Panc1 (cell line): ENCODE measurements at regions not wholly inside any gene's neighbourhood (a gene's known extent, or its start where the extent isn't known, plus 50 kb on each side); places are given as distances from the start of the nearest gene placed in this dataset.

Source experiments
- ATAC-seq: fragments of 200-7000 bp; cut with Tn5 transposase; 2 replicates; pipeline ENCODE4 v1.9.1; 2020; ENCODE audit warnings: mild to moderate bottlenecking, moderate library complexity
- BruUV-seq: library from RNA; stranded (reverse); fragments of 400-500 nt; replicated peaks from 2 replicates; lab custom pipeline; 2021; lab: Mats Ljungman, UMichigan
- CTCF ChIA-PET: fragments of 300-600 bp; sonication (Branson Sonifier 250); formaldehyde crosslinking; loops from one replicate; lab custom pipeline; 2022; ENCODE audit warnings: antibody characterized with exemption; lab: Charles Lee
- POLR2A ChIA-PET: fragments of 300-600 bp; sonication (Branson Sonifier 250); formaldehyde crosslinking; loops from one replicate; lab custom pipeline; 2022; ENCODE audit warnings: antibody characterized with exemption; lab: Charles Lee
- DNase-seq: peaks from one replicate; pipeline ENCODE4 v3.0.0-alpha.2; 2010; ENCODE audit warnings: low read depth, low spot score
- H3K27ac ChIP-seq: 2 replicates; pipeline ENCODE4 v1.5.1; 2011; ENCODE audit warnings: mild to moderate bottlenecking, low read length, inconsistent platforms
- H3K27me3 ChIP-seq: fragments of 200-500 bp; sonication (Bioruptor generic); 2 replicates; pipeline ENCODE4 v1.6.0; 2014; ENCODE audit warnings: low read length, inconsistent platforms; ENCODE audit not compliant: control insufficient read depth, insufficient read depth
- H3K36me3 ChIP-seq: fragments of 200-500 bp; sonication (Bioruptor generic); 2 replicates; pipeline ENCODE4 v1.5.1; 2014; ENCODE audit warnings: inconsistent platforms, mild to moderate bottlenecking, low read length, moderate library complexity; ENCODE audit not compliant: control insufficient read depth, insufficient read depth
- H3K4me1 ChIP-seq: 2 replicates; pipeline ENCODE4 v1.5.1; 2011; ENCODE audit warnings: inconsistent platforms, mild to moderate bottlenecking, low read length, moderate library complexity; ENCODE audit not compliant: control insufficient read depth, insufficient read depth
- H3K4me3 ChIP-seq, 2 experiments: 2 replicates each; pipeline ENCODE4 v1.5.1; 2011 to 2012; ENCODE audit warnings: low read depth in 2 of 2, low read length in 2 of 2, mild to moderate bottlenecking in 2 of 2, inconsistent platforms in 1 of 2, moderate library complexity in 1 of 2
- H3K9me3 ChIP-seq: fragments of 200-500 bp; sonication (Bioruptor generic); 2 replicates; pipeline ENCODE4 v1.5.1; 2014; ENCODE audit warnings: low read depth, mild to moderate bottlenecking, inconsistent platforms, low read length, moderate library complexity; ENCODE audit not compliant: control insufficient read depth, insufficient read depth
- CTCF ChIP-seq: fragments of 450-650 bp; IDR thresholded peaks from 2 replicates; pipeline ENCODE4 v1.5.1; 2017; ENCODE audit warnings: mild to moderate bottlenecking
- POLR2AphosphoS5 ChIP-seq: IDR thresholded peaks from 2 replicates; pipeline ENCODE4 v1.6.1; 2012; ENCODE audit warnings: mild to moderate bottlenecking, low read depth, low read length, moderate library complexity
- REST ChIP-seq, 2 experiments: IDR thresholded peaks; 2 replicates each; pipeline ENCODE4 v1.6.1; 2011 to 2012; ENCODE audit warnings: low read depth in 2 of 2, control low read depth in 1 of 2, low read length in 1 of 2, mild to moderate bottlenecking in 1 of 2, moderate library complexity in 1 of 2; ENCODE audit not compliant: insufficient read depth in 1 of 2
- SIN3A ChIP-seq: IDR thresholded peaks from 2 replicates; pipeline ENCODE4 v1.6.1; 2012; ENCODE audit warnings: low read depth, mild to moderate bottlenecking, low read length, moderate library complexity, borderline replicate concordance; ENCODE audit not compliant: insufficient read depth
- TCF7L2 ChIP-seq: IDR thresholded peaks from 2 replicates; pipeline ENCODE4 v1.6.1; 2011; ENCODE audit warnings: mild to moderate bottlenecking, low read depth, low read length, inconsistent platforms
- in situ Hi-C: cut with HindIII; loops from 2 replicates; pipeline ENCODE4 v1.10.0; 2016; ENCODE audit warnings: low sequenced_read_pairs, low pct_unique_long_range_greater_than_20kb
- intact Hi-C: fragments of 100-400 bp; cut with micrococcal nuclease; formaldehyde crosslinking; loops from one replicate; pipeline ENCODE4 v1.10.0; 2022; ENCODE audit not compliant: unreplicated experiment

- POLR2A ChIA-PET, result no interaction called here
- ATAC-seq, result no peak
- intact Hi-C loops, result no loop called here
Measured at GRCh38 chr2:221042926-221043325, 529.2 kb downstream of the EPHA4 start.

GRCh38 chr2:221044781-221045180 is 527.3 kb downstream of the EPHA4 start:
- no peak overlapping the region for H3K4me3 ChIP-seq
- H3K27ac ChIP-seq, result no peak overlapping the region
- POLR2A ChIA-PET, result no interaction called here
- CTCF ChIA-PET, result no interaction called here
- intact Hi-C loops (no loop called here), in situ Hi-C loops (no loop called here)
- ATAC-seq (no peak), DNase-seq (no peak)
- TF ChIP-seq POLR2AphosphoS5, result no peak
- TF ChIP-seq REST (IDR thresholded peaks at IDR 0.05; ENCODE audit: insufficient read depth in 1 of 2, low read depth in 2 of 2, low read length in 1 of 2), result no peak
- TF ChIP-seq CTCF, result no peak
- TF ChIP-seq SIN3A, result no peak
- no peak for TF ChIP-seq TCF7L2
- no TSS peak for BruUV-seq
- H3K9me3 ChIP-seq, result no peaks in the 10 kb centered on the region
- no peaks in the 10 kb centered on the region for H3K27me3 ChIP-seq
- H3K4me1 ChIP-seq, result no peaks in the 10 kb centered on the region
- no peaks in the 10 kb centered on the region for H3K36me3 ChIP-seq

More at GRCh38 chr2:221042926-221043325, 529.2 kb downstream of the EPHA4 start:
- no peak for TF ChIP-seq SIN3A
- no peak for TF ChIP-seq TCF7L2
- TF ChIP-seq POLR2AphosphoS5, result no peak
- TF ChIP-seq CTCF, result no peak
- H3K4me3 ChIP-seq, result no peak overlapping the region
- H3K27ac ChIP-seq, result no peak overlapping the region
- in situ Hi-C loops, result no loop called here
- no peaks in the 10 kb centered on the region for H3K9me3 ChIP-seq
- H3K27me3 ChIP-seq, result no peaks in the 10 kb centered on the region
- CTCF ChIA-PET, result no interaction called here
- no peaks in the 10 kb centered on the region for H3K4me1 ChIP-seq
- BruUV-seq, result no TSS peak
- no peaks in the 10 kb centered on the region for H3K36me3 ChIP-seq
- no peak for DNase-seq
